ENCODE measurements at regions not wholly inside any gene's neighbourhood (a gene's known extent, or its start where the extent isn't known, plus 50 kb on each side); places are given as distances from the start of the nearest gene placed in this dataset.
"Not testable (repeated sequence)": the region's sequence is repeated elsewhere in the genome, so short reads cannot be mapped to it uniquely, and the experiment has no call there.

DNA sequence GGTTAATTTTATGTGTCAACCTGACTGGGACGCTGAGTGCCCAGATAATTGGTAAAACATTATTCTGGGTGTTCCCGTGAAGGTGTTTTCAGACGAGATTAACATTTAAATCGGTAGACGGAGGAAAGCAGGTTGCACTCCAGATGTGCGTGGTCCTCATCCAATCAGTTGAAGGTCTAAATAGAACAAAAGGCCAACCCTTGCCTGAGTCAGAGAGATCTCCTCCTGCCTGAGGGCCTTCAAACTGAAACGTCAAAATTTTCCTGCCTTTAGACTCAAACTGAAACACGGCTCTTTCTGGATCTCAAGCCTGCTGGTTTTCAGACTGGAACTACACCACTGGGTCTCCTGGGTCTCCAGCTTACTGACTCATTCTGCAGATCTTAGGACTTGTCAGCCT, 70.9 kb downstream of the NPIPA5 start:
- 85% methylated on average over 8 of the region's 8 CpGs; no CpG with 5 or more reads in 1 of the 2 donors for WGBS, 2 donors (ENCODE audit: low coverage in 1 of 2)
- H3K36me3 ChIP-seq; H3K4me1 ChIP-seq; DNase-seq; in situ Hi-C loops (cut with MboI; ENCODE audit: low pct_ligation_motif_present in 1 of 4, low pct_unique_long_range_greater_than_20kb in 1 of 4, low sequenced_read_pairs in 3 of 4); H3K9me3 ChIP-seq; H3K27me3 ChIP-seq; intact Hi-C loops (cut with DNase I; ENCODE audit: low total_unique reads); H3K27ac ChIP-seq; H3K4me3 ChIP-seq: not testable (repeated sequence)

DNA sequence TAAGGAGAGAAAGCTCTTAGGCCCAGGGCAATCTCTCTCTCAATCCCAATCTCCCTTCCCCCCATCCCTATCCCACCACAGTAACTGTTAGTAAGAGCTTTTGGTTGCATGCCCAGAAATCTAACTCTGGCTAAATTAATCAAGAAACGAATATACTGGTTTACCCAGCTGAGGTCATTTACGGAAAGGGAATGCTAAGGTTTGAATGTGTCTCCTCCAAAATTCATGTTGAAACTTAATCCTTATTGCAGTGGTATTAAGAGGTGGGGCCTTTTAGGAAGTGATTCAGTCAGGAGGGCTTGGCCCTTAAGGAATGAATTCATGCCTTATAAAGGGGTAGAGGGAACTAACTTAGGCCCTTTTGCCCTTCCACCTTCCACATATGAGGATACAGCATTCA, 72.2 kb downstream of the NPIPA5 start:
- in situ Hi-C loops (cut with MboI; ENCODE audit: low pct_ligation_motif_present in 1 of 4, low pct_unique_long_range_greater_than_20kb in 1 of 4, low sequenced_read_pairs in 3 of 4); H3K36me3 ChIP-seq; H3K9me3 ChIP-seq; H3K27me3 ChIP-seq; H3K4me3 ChIP-seq; H3K4me1 ChIP-seq; DNase-seq; intact Hi-C loops (cut with DNase I; ENCODE audit: low total_unique reads); H3K27ac ChIP-seq: not testable (repeated sequence)
- 66 to 80% methylated on average over 2 of the region's 2 CpGs for WGBS, 2 donors (ENCODE audit: low coverage in 1 of 2)

- 38% methylated on average over 6 of the region's 10 CpGs; no CpG with 5 or more reads in 1 of the 2 donors for WGBS, 2 donors (ENCODE audit: low coverage in 1 of 2)
- H3K9me3 ChIP-seq; H3K4me1 ChIP-seq; intact Hi-C loops (cut with DNase I; ENCODE audit: low total_unique reads); DNase-seq; H3K4me3 ChIP-seq; in situ Hi-C loops (cut with MboI; ENCODE audit: low pct_ligation_motif_present in 1 of 4, low pct_unique_long_range_greater_than_20kb in 1 of 4, low sequenced_read_pairs in 3 of 4); H3K27ac ChIP-seq; H3K36me3 ChIP-seq; H3K27me3 ChIP-seq: not testable (repeated sequence)
Observed at GRCh38 chr16:15303667-15304324, 74.3 kb downstream of the NPIPA5 start.

DNA sequence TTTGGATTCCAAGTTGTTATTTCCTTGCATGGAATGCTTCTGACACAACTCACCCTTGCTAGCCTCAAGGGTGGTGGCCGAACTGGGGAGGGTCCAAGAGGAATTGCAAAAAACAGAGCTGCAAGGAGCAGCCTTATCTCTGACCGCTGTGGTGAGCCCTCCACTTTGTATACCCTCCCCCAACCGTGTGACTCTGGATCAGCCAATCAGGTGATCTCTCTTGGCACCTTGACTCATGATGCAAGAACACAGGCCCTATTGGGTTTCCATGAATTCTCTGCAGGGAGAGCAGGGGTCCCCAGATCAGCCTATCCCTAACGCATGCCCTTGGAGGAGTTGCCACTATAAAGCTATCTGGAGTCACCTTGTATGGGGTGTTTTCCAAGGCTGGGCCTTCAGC, 81.0 kb downstream of the NPIPA5 start:
- in situ Hi-C loops (cut with MboI; ENCODE audit: low pct_ligation_motif_present in 1 of 4, low pct_unique_long_range_greater_than_20kb in 1 of 4, low sequenced_read_pairs in 3 of 4); H3K4me1 ChIP-seq; H3K27me3 ChIP-seq; intact Hi-C loops (cut with DNase I; ENCODE audit: low total_unique reads); H3K36me3 ChIP-seq; H3K4me3 ChIP-seq; H3K27ac ChIP-seq; DNase-seq; H3K9me3 ChIP-seq: not testable (repeated sequence)
- WGBS, 2 donors (ENCODE audit: low coverage in 1 of 2) = no CpG with 5 or more reads among the region's 4 CpGs

DNA sequence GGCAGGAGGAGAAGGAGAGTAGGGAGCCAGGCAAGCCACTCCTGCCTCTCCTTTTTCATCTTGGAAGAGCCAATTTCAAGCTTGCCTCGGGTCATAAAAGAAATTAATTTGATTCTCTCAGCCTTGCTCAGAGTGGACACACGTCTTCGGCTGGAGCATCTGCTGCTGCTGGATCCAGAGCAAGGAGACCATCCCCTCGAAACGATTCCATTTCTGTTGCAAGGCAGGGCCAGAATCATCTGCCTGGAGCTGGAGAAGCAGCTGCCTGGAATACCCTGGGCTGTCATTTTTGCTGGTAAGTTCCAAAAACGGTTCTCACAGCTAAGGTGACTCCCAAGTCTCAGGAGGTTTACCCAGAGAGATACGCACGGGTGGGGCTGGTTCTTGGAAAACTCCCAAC, 103.3 kb downstream of the NPIPA5 start:
- DNase-seq; H3K36me3 ChIP-seq; in situ Hi-C loops (cut with MboI; ENCODE audit: low pct_ligation_motif_present in 1 of 4, low pct_unique_long_range_greater_than_20kb in 1 of 4, low sequenced_read_pairs in 3 of 4); intact Hi-C loops (cut with DNase I; ENCODE audit: low total_unique reads); H3K27me3 ChIP-seq; H3K9me3 ChIP-seq; H3K27ac ChIP-seq; H3K4me3 ChIP-seq; H3K4me1 ChIP-seq: not testable (repeated sequence)
- WGBS, 2 donors (ENCODE audit: low coverage in 1 of 2) = 69% methylated on average over 7 of the region's 8 CpGs; no CpG with 5 or more reads in 1 of the 2 donors

DNA sequence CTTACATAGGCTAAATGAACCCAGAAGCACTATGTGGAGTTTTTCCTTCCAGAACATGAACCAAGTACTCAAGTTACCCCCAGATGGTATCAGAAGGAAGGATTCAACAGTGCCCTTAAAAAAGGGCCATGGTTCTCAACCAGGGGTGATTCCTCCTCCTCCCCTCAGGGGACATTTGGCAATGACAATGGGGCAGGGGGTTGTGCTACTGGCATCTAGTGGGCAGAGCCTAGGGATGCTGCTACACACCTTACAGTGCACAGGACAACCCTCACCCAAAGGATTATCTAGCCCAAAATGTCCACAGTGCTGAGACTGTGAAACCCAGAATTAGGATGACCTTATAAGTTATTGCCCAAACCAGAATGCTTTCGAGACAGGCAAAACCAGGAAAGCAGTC, 104.1 kb downstream of the NPIPA5 start:
- H3K4me3 ChIP-seq; H3K36me3 ChIP-seq; H3K27ac ChIP-seq; H3K4me1 ChIP-seq; in situ Hi-C loops (cut with MboI; ENCODE audit: low pct_ligation_motif_present in 1 of 4, low pct_unique_long_range_greater_than_20kb in 1 of 4, low sequenced_read_pairs in 3 of 4); DNase-seq; intact Hi-C loops (cut with DNase I; ENCODE audit: low total_unique reads); H3K27me3 ChIP-seq; H3K9me3 ChIP-seq: not testable (repeated sequence)
- WGBS, 2 donors (ENCODE audit: low coverage in 1 of 2) = no CpG with 5 or more reads among the region's 1 CpG

- H3K27ac ChIP-seq; DNase-seq; H3K27me3 ChIP-seq; intact Hi-C loops (cut with DNase I; ENCODE audit: low total_unique reads); H3K9me3 ChIP-seq; H3K36me3 ChIP-seq; in situ Hi-C loops (cut with MboI; ENCODE audit: low pct_ligation_motif_present in 1 of 4, low pct_unique_long_range_greater_than_20kb in 1 of 4, low sequenced_read_pairs in 3 of 4); H3K4me3 ChIP-seq; H3K4me1 ChIP-seq: not testable (repeated sequence)
- 68 to 100% methylated on average over 2 to 6 of the region's 6 CpGs for WGBS, 2 donors (ENCODE audit: low coverage in 1 of 2)
Observed at GRCh38 chr16:15266941-15267340, 111.2 kb downstream of the NPIPA5 start.

DNA sequence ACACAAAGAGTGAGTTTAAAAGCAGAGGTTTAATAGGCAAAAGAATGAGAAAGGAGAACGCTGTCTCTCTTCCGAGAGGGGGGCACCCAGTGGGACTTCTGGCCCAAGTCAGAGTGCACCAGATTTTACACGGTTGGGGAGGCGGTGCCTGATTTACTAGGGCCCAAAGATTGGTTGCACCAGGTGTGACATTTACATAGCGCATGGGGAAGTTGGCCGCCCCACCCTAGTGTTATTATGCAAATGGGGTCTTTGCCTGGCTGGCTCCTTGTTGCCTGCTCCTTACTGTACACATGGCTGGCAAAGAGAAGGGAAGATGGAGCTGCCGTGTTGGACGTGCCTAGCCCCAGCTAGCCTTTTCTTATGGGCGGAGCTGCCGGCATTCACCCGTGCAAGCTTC, 115.9 kb downstream of the NPIPA5 start:
- WGBS, 2 donors (ENCODE audit: low coverage in 1 of 2) = 43% methylated on average over 2 of the region's 11 CpGs; no CpG with 5 or more reads in 1 of the 2 donors
- H3K27ac ChIP-seq; H3K9me3 ChIP-seq; H3K4me1 ChIP-seq; H3K4me3 ChIP-seq; DNase-seq; H3K27me3 ChIP-seq; in situ Hi-C loops (cut with MboI; ENCODE audit: low pct_ligation_motif_present in 1 of 4, low pct_unique_long_range_greater_than_20kb in 1 of 4, low sequenced_read_pairs in 3 of 4); H3K36me3 ChIP-seq; intact Hi-C loops (cut with DNase I; ENCODE audit: low total_unique reads): not testable (repeated sequence)

- in situ Hi-C loops (cut with MboI; ENCODE audit: low pct_ligation_motif_present in 1 of 4, low pct_unique_long_range_greater_than_20kb in 1 of 4, low sequenced_read_pairs in 3 of 4); H3K9me3 ChIP-seq; intact Hi-C loops (cut with DNase I; ENCODE audit: low total_unique reads); DNase-seq; H3K27me3 ChIP-seq; H3K36me3 ChIP-seq; H3K4me3 ChIP-seq; H3K27ac ChIP-seq; H3K4me1 ChIP-seq: not testable (repeated sequence)
- WGBS, 2 donors (ENCODE audit: low coverage in 1 of 2) = no CpG with 5 or more reads among the region's 2 CpGs
Observed at GRCh38 chr16:15247971-15248370, 130.1 kb downstream of the NPIPA5 start.

DNA sequence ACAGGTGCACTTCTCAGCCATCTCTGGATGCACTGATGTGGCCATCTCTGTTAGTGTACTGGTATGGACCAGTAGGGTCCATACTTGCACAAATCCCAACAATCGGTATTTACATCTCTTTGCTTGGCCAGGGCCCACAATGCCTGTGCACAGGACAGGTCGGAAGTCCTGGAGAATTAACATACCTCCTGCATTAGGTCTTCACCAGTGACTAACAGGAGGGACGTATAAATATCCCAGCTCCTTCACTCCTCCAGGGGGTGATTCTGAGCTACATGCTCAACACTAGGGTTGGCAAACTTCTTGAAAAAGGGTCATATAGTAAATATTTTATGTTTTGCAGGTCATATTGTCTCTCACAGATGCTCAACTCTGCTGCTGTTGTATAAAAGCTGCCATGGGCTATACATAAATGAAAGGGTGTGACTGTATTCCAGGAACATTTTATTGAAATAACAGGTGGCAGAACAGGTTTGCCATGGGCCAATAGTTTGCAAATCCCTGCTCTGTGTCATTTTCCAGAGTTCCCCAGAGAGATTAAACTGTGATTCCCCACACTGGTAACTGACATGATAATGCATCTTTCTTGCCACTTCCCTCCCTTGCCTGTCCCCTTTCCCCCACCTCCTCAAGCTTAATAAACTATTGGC, 141.3 kb downstream of the NPIPA5 start:
- H3K9me3 ChIP-seq; H3K36me3 ChIP-seq; H3K4me3 ChIP-seq; in situ Hi-C loops (cut with MboI; ENCODE audit: low pct_ligation_motif_present in 1 of 4, low pct_unique_long_range_greater_than_20kb in 1 of 4, low sequenced_read_pairs in 3 of 4); H3K4me1 ChIP-seq; H3K27me3 ChIP-seq; H3K27ac ChIP-seq; intact Hi-C loops (cut with DNase I; ENCODE audit: low total_unique reads); DNase-seq: not testable (repeated sequence)
- 40% methylated on average over 2 of the region's 3 CpGs; no CpG with 5 or more reads in 1 of the 2 donors for WGBS, 2 donors (ENCODE audit: low coverage in 1 of 2)

DNA sequence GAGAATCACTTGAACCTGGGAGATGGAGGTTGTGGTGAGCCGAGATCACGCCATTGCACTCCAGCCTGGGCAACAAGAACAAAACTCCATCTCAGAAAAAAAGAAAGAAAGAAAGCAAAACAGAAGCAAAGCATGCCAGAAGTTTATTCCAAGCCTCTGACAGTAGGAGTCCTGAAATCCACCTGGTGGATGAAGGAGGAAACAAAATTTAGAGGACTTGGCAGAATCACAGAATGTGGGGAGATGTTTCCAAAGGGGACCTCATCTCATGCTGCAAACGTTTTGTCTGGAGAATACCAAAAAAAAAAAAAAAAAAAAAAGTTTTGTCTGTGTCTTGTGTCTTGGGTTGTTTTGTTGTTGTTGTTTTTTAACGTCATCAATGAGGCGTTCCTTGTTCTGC, 141.1 kb upstream of the RRN3 start:
- in situ Hi-C loops (cut with MboI; ENCODE audit: low pct_ligation_motif_present in 1 of 4, low pct_unique_long_range_greater_than_20kb in 1 of 4, low sequenced_read_pairs in 3 of 4); intact Hi-C loops (cut with DNase I; ENCODE audit: low total_unique reads); DNase-seq: not testable (repeated sequence)

More for the DNA sequence above, 141.1 kb upstream of the RRN3 start:
- not testable (repeated sequence) for H3K9me3 ChIP-seq, H3K4me3 ChIP-seq, H3K36me3 ChIP-seq, H3K27ac ChIP-seq, H3K27me3 ChIP-seq, H3K4me1 ChIP-seq
- WGBS, 2 donors (ENCODE audit: low coverage in 1 of 2) = 62 to 71% methylated on average over 2 to 3 of the region's 5 CpGs
